ACC112 (cell line): ENCODE measurements at regions not wholly inside any gene's neighbourhood (a gene's known extent, or its start where the extent isn't known, plus 50 kb on each side); places are given as distances from the start of the nearest gene placed in this dataset.
"Not testable (repeated sequence)": the region's sequence is repeated elsewhere in the genome, so short reads cannot be mapped to it uniquely, and the experiment has no call there.

Source experiments
- H2AFZ ChIP-seq: fragments of 200-600 bp; sonication (generic); one replicate; pipeline ENCODE4 v1.6.0; 2017; ENCODE audit warnings: antibody characterized with exemption, low read length; ENCODE audit not compliant: unreplicated experiment
- H3K27ac ChIP-seq: fragments of 200-600 bp; sonication (generic); 2 replicates; pipeline ENCODE4 v1.5.1; 2014; ENCODE audit warnings: low read depth, mild to moderate bottlenecking, antibody characterized with exemption, low read length, moderate library complexity
- H3K27me3 ChIP-seq: fragments of 200-600 bp; sonication (generic); 2 replicates; pipeline ENCODE4 v1.6.1; 2014; ENCODE audit warnings: mild to moderate bottlenecking, antibody characterized with exemption, low read length, moderate library complexity, mixed read lengths; ENCODE audit not compliant: insufficient read depth
- H3K36me3 ChIP-seq: fragments of 200-600 bp; sonication (generic); 2 replicates; pipeline ENCODE4 v1.6.1; 2016; ENCODE audit warnings: mild to moderate bottlenecking, antibody characterized with exemption, low read length, moderate library complexity, mixed read lengths; ENCODE audit not compliant: insufficient read depth
- H3K4me1 ChIP-seq: fragments of 200-600 bp; sonication (generic); one replicate; pipeline ENCODE4 v1.6.1; 2016; ENCODE audit warnings: low read length, mixed read lengths; ENCODE audit not compliant: insufficient read depth, unreplicated experiment, control insufficient read depth
- H3K4me3 ChIP-seq: fragments of 200-600 bp; sonication (generic); 2 replicates; pipeline ENCODE4 v1.5.1; 2014; ENCODE audit warnings: mild to moderate bottlenecking, low read depth, low read length
- H3K79me2 ChIP-seq: fragments of 200-600 bp; sonication (generic); one replicate; pipeline ENCODE4 v1.6.0; 2016; ENCODE audit warnings: low read length; ENCODE audit not compliant: control insufficient read depth, unreplicated experiment, insufficient read depth

GRCh38 chr15:81939604-81940440, 106.0 kb downstream of the MEX3B start:
- Histone ChIP-seq H3K27me3 (no peaks in the 10 kb centered on the region), H3K79me2 (no peaks in the 10 kb centered on the region), H3K4me1 (no peaks in the 10 kb centered on the region), H3K4me3 (no peak overlapping the region), H2AFZ (no peak overlapping the region), H3K36me3 (no peaks in the 10 kb centered on the region), H3K27ac (no peak overlapping the region)

- H3K4me3 ChIP-seq: no peak overlapping the region
- no peak overlapping the region for H2AFZ ChIP-seq
Measured at GRCh38 chr15:81937189-81937588, 108.6 kb downstream of the MEX3B start.

GRCh38 chr15:81930582-81931369, 115.0 kb downstream of the MEX3B start:
- Histone ChIP-seq H3K27ac (no peak overlapping the region), H3K36me3 (no peaks in the 10 kb centered on the region), H3K27me3 (no peaks in the 10 kb centered on the region), H2AFZ (no peak overlapping the region), H3K79me2 (no peaks in the 10 kb centered on the region), H3K4me1 (no peaks in the 10 kb centered on the region), H3K4me3 (no peak overlapping the region)

More at GRCh38 chr15:81937189-81937588, 108.6 kb downstream of the MEX3B start:
- Histone ChIP-seq H3K36me3 (no peaks in the 10 kb centered on the region), H3K4me1 (no peaks in the 10 kb centered on the region), H3K27ac (no peak overlapping the region), H3K79me2 (no peaks in the 10 kb centered on the region), H3K27me3 (no peaks in the 10 kb centered on the region)

GRCh38 chr15:81929557-81929956, 116.3 kb downstream of the MEX3B start:
- Histone ChIP-seq H2AFZ (no peak overlapping the region), H3K4me1 (no peaks in the 10 kb centered on the region), H3K27me3 (no peaks in the 10 kb centered on the region), H3K4me3 (no peak overlapping the region), H3K36me3 (no peaks in the 10 kb centered on the region), H3K27ac (no peak overlapping the region), H3K79me2 (no peaks in the 10 kb centered on the region)

- Histone ChIP-seq H3K4me3 (no peak overlapping the region), H3K27ac (no peak overlapping the region), H3K4me1 (no peaks in the 10 kb centered on the region), H3K27me3 (no peaks in the 10 kb centered on the region), H3K79me2 (no peaks in the 10 kb centered on the region), H3K36me3 (no peaks in the 10 kb centered on the region), H2AFZ (no peak overlapping the region)
Measured at GRCh38 chr15:81926981-81927380, 118.8 kb downstream of the MEX3B start.

GRCh38 chr15:81924729-81925128, 121.1 kb downstream of the MEX3B start:
- H3K79me2 ChIP-seq: no peaks in the 10 kb centered on the region
- no peak overlapping the region for H2AFZ ChIP-seq
- no peaks in the 10 kb centered on the region for H3K27me3 ChIP-seq
- no peak overlapping the region for H3K27ac ChIP-seq
- H3K4me3 ChIP-seq: no peak overlapping the region
- H3K36me3 ChIP-seq: no peaks in the 10 kb centered on the region
- H3K4me1 ChIP-seq: no peaks in the 10 kb centered on the region

GRCh38 chr15:81923561-81924350, 122.1 kb downstream of the MEX3B start:
- H3K27ac ChIP-seq: no peak overlapping the region
- H3K4me1 ChIP-seq: no peaks in the 10 kb centered on the region
- no peak overlapping the region for H2AFZ ChIP-seq
- no peaks in the 10 kb centered on the region for H3K36me3 ChIP-seq
- no peak overlapping the region for H3K4me3 ChIP-seq
- no peaks in the 10 kb centered on the region for H3K27me3 ChIP-seq
- H3K79me2 ChIP-seq: no peaks in the 10 kb centered on the region

- H3K79me2 ChIP-seq: no peaks in the 10 kb centered on the region
- no peaks in the 10 kb centered on the region for H3K4me1 ChIP-seq
- H3K27me3 ChIP-seq: no peaks in the 10 kb centered on the region
- no peak overlapping the region for H3K4me3 ChIP-seq
- no peak overlapping the region for H2AFZ ChIP-seq
- H3K36me3 ChIP-seq: no peaks in the 10 kb centered on the region
- H3K27ac ChIP-seq: no peak overlapping the region
Measured at GRCh38 chr15:81922143-81922542, 123.7 kb downstream of the MEX3B start.

- Histone ChIP-seq H3K27me3 (no peaks in the 10 kb centered on the region), H3K36me3 (no peaks in the 10 kb centered on the region), H3K27ac (no peak overlapping the region), H3K79me2 (no peaks in the 10 kb centered on the region), H3K4me3 (no peak overlapping the region), H2AFZ (no peak overlapping the region), H3K4me1 (no peaks in the 10 kb centered on the region)
Measured at GRCh38 chr15:81921163-81921562, 124.7 kb downstream of the MEX3B start.

- H3K79me2 ChIP-seq, H3K4me1 ChIP-seq: not testable (repeated sequence)
Measured at GRCh38 chr15:81918767-81919166, 127.1 kb downstream of the MEX3B start.

More at GRCh38 chr15:81918767-81919166, 127.1 kb downstream of the MEX3B start:
- not testable (repeated sequence) for H2AFZ ChIP-seq, H3K27ac ChIP-seq, H3K36me3 ChIP-seq, H3K27me3 ChIP-seq, H3K4me3 ChIP-seq
